Karpas-422 (cell line): ENCODE measurements at regions not wholly inside any gene's neighbourhood (a gene's known extent, or its start where the extent isn't known, plus 50 kb on each side); places are given as distances from the start of the nearest gene placed in this dataset.
"Not testable (repeated sequence)": the region's sequence is repeated elsewhere in the genome, so short reads cannot be mapped to it uniquely, and the experiment has no call there.

Experiments
- DNase-seq: peaks from one replicate; pipeline ENCODE4 v3.0.0-alpha.2; 2015
- H2AFZ ChIP-seq: fragments of 200-600 bp; sonication (generic); 2 replicates; pipeline ENCODE4 v1.6.1; 2014; ENCODE audit warnings: antibody characterized with exemption, low read length, mixed read lengths
- H3K27ac ChIP-seq: fragments of 200-600 bp; sonication (generic); 2 replicates; pipeline ENCODE4 v1.5.1; 2014; ENCODE audit warnings: mild to moderate bottlenecking, low read length, moderate library complexity
- H3K27me3 ChIP-seq: fragments of 200-600 bp; sonication (generic); 2 replicates; pipeline ENCODE4 v1.6.1; 2014; ENCODE audit warnings: low read length, mixed read lengths
- H3K36me3 ChIP-seq: fragments of 200-600 bp; sonication (generic); 2 replicates; pipeline ENCODE4 v1.6.1; 2014; ENCODE audit warnings: low read length, mixed read lengths; ENCODE audit not compliant: insufficient read depth
- H3K4me1 ChIP-seq: fragments of 200-600 bp; sonication (generic); 2 replicates; pipeline ENCODE4 v1.6.1; 2014; ENCODE audit warnings: mild to moderate bottlenecking, low read length, mixed read lengths
- H3K4me2 ChIP-seq: fragments of 200-600 bp; sonication (generic); 2 replicates; pipeline ENCODE4 v1.6.1; 2014; ENCODE audit warnings: low read length, low read depth, mild to moderate bottlenecking; ENCODE audit not compliant: poor library complexity, severe bottlenecking
- H3K4me3 ChIP-seq: fragments of 200-600 bp; sonication (generic); 2 replicates; pipeline ENCODE4 v1.5.1; 2014; ENCODE audit warnings: mild to moderate bottlenecking, antibody characterized with exemption, low read length, mixed read lengths
- H3K79me2 ChIP-seq: fragments of 200-600 bp; sonication (generic); 2 replicates; pipeline ENCODE4 v1.6.1; 2014; ENCODE audit warnings: mild to moderate bottlenecking, low read length, mixed read lengths
- H3K9ac ChIP-seq: fragments of 200-600 bp; sonication (generic); 2 replicates; pipeline ENCODE4 v1.6.0; 2014; ENCODE audit warnings: low read length
- H3K9me2 ChIP-seq: fragments of 200-600 bp; sonication (generic), shearing (Covaris generic); replicated peaks from 2 replicates; pipeline ENCODE4 v1.6.0; 2014; ENCODE audit warnings: mild to moderate bottlenecking, low read length, moderate library complexity; ENCODE audit not compliant: insufficient read depth
- H3K9me3 ChIP-seq: fragments of 300-700, 200-600 bp; sonication (generic); 2 replicates; pipeline ENCODE4 v1.6.1; 2014; ENCODE audit warnings: low read length, mixed read lengths
- H4K20me1 ChIP-seq: fragments of 200-600 bp; sonication (generic); 2 replicates; pipeline ENCODE4 v1.6.1; 2014; ENCODE audit warnings: mild to moderate bottlenecking, antibody characterized with exemption, low read length, low read depth; ENCODE audit not compliant: insufficient read depth

DNA sequence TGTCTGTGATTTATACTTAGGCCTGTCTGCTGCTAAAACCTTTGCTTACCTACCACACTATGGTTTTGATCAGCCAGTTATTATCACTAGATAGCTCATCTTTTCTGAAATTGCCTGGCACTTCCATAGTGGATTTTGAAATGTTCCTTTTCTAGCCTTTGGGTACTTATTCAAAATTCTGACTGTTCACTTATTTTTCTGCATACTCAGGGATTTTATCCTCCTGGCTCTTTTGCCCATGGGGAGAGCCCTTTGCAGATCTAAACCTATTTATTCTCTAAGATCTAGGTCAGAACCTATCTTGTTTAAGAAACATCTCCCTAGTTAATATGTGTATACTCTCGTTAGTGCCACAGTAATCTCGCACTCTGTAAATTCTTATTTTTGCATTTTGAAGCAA, 103.5 kb upstream of the C9orf72 start:
- no peak overlapping the region for H3K4me2 ChIP-seq
- no peak overlapping the region for H3K27ac ChIP-seq
- H2AFZ ChIP-seq = no peak overlapping the region
- H3K79me2 ChIP-seq = no peaks in the 10 kb centered on the region
- DNase-seq = no peak
- no peak overlapping the region for H3K9ac ChIP-seq
- no peaks in the 10 kb centered on the region for H3K9me3 ChIP-seq
- H3K4me3 ChIP-seq = no peak overlapping the region
- H3K27me3 ChIP-seq = no peaks in the 10 kb centered on the region
- H3K36me3 ChIP-seq = no peaks in the 10 kb centered on the region
- H4K20me1 ChIP-seq = no peaks in the 10 kb centered on the region
- no peaks in the 10 kb centered on the region for H3K4me1 ChIP-seq
- no peaks in the 10 kb centered on the region for H3K9me2 ChIP-seq

- Histone ChIP-seq H3K79me2 (no peaks in the 10 kb centered on the region), H3K9ac (no peak overlapping the region), H4K20me1 (no peaks in the 10 kb centered on the region), H3K4me3 (no peak overlapping the region), H3K9me2 (no peaks in the 10 kb centered on the region), H2AFZ (no peak overlapping the region), H3K4me1 (no peaks in the 10 kb centered on the region), H3K36me3 (no peaks in the 10 kb centered on the region), H3K4me2 (no peak overlapping the region), H3K27ac (no peak overlapping the region), H3K9me3 (no peaks in the 10 kb centered on the region), H3K27me3 (no peaks in the 10 kb centered on the region)
- no peak for DNase-seq
Measured at GRCh38 chr9:27679338-27679737, 106.1 kb upstream of the C9orf72 start.

DNA sequence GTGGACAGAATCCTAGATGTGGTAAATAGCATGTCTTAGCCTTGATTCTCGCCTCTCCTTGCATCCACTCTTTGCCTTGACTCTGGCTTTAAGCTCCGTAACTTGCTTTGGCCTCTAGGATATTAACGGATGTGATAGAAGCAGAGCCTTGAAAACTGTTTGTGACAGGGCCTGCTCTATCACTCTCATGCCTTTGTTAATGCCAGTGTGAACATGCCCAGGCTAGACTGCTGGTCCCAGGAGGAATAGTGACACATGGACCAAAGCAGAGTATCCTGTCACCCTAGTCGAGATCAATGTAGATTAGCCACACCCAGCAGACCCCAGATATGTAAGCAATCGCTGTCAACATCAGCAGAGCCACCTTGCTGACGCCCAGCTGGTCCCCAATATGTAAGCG, 109.9 kb upstream of the C9orf72 start:
- H3K79me2 ChIP-seq = no peaks in the 10 kb centered on the region
- no peaks in the 10 kb centered on the region for H3K9me3 ChIP-seq
- H3K4me2 ChIP-seq = no peak overlapping the region
- H2AFZ ChIP-seq = no peak overlapping the region
- no peak overlapping the region for H3K27ac ChIP-seq
- H3K36me3 ChIP-seq = no peaks in the 10 kb centered on the region
- H3K9ac ChIP-seq = no peak overlapping the region
- H3K9me2 ChIP-seq = no peaks in the 10 kb centered on the region
- H4K20me1 ChIP-seq = no peaks in the 10 kb centered on the region
- H3K4me3 ChIP-seq = no peak overlapping the region
- H3K27me3 ChIP-seq = no peaks in the 10 kb centered on the region
- no peaks in the 10 kb centered on the region for H3K4me1 ChIP-seq
- DNase-seq = no peak

GRCh38 chr9:27688954-27689353, 115.7 kb upstream of the C9orf72 start:
- DNase-seq = no peak
- no peak overlapping the region for H2AFZ ChIP-seq
- H3K79me2 ChIP-seq = no peaks in the 10 kb centered on the region
- no peak overlapping the region for H3K27ac ChIP-seq
- H4K20me1 ChIP-seq = no peaks in the 10 kb centered on the region
- H3K27me3 ChIP-seq = no peaks in the 10 kb centered on the region
- no peaks in the 10 kb centered on the region for H3K4me1 ChIP-seq
- H3K9ac ChIP-seq = no peak overlapping the region
- no peaks in the 10 kb centered on the region for H3K9me2 ChIP-seq
- no peak overlapping the region for H3K4me2 ChIP-seq
- H3K4me3 ChIP-seq = no peak overlapping the region
- no peaks in the 10 kb centered on the region for H3K9me3 ChIP-seq
- no peaks in the 10 kb centered on the region for H3K36me3 ChIP-seq

- not testable (repeated sequence) for H3K9me2 ChIP-seq, DNase-seq
Measured at GRCh38 chr9:27690816-27691215, 117.5 kb upstream of the C9orf72 start.

DNA sequence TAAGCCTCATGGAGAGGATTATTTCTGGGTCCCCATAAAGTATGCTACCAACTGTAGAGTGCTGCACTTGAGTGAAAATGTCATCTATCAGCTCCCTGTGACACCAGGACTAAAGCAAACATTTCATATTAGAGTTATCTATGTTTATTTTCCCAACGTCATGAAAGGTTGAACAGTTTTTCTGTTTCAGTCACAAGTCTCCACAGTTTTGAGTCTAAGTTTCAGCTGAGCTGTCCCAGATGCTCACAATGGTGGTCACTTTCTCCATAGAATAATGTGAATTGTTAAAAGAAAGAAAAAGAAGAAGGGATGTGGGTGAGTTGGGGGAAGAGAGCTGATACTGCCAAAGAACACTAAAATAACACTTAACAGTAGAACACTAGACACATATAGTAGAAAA, 126.3 kb upstream of the C9orf72 start:
- Histone ChIP-seq H2AFZ (no peak overlapping the region), H3K9me3 (no peaks in the 10 kb centered on the region), H3K36me3 (no peaks in the 10 kb centered on the region), H3K4me1 (peaks cover 13% of the 10 kb centered on the region), H3K27me3 (no peaks in the 10 kb centered on the region), H3K9ac (no peak overlapping the region), H4K20me1 (no peaks in the 10 kb centered on the region), H3K4me2 (no peak overlapping the region), H3K9me2 (no peaks in the 10 kb centered on the region; the same call in 1 of the 2 replicates), H3K4me3 (no peak overlapping the region), H3K79me2 (no peaks in the 10 kb centered on the region), H3K27ac (no peak overlapping the region)
- no peak for DNase-seq

More at GRCh38 chr9:27690816-27691215, 117.5 kb upstream of the C9orf72 start:
- H3K27me3 ChIP-seq, H3K36me3 ChIP-seq, H3K79me2 ChIP-seq, H3K4me2 ChIP-seq, H3K9me3 ChIP-seq, H3K4me3 ChIP-seq, H3K4me1 ChIP-seq, H3K27ac ChIP-seq, H4K20me1 ChIP-seq, H2AFZ ChIP-seq, H3K9ac ChIP-seq: not testable (repeated sequence)

DNA sequence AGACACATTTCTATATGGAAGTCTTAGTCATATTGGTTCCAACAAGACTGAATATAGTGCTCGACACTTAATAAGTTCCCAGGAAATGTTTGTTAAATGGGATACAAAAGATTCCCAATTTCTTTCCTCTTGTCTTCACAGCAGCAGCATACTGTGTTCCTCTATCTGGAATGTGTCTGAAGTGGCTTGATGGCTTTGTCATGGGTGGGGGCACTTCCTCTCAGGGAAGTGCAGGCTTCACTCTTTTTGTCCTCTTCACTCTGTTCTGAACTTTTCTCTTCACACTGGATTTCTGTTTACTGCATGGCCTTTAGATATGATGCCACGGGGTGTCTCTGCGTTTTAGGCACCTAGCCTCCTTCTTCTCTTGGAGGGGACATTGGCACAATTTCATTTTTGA, 127.7 kb upstream of the C9orf72 start:
- H3K27ac ChIP-seq = no peak overlapping the region
- no peaks in the 10 kb centered on the region; the same call in 1 of the 2 replicates for H3K9me2 ChIP-seq
- H3K9me3 ChIP-seq = no peaks in the 10 kb centered on the region
- no peak overlapping the region for H3K4me2 ChIP-seq
- DNase-seq = no peak
- H3K4me1 ChIP-seq = peaks cover 13% of the 10 kb centered on the region
- H4K20me1 ChIP-seq = no peaks in the 10 kb centered on the region
- no peaks in the 10 kb centered on the region for H3K36me3 ChIP-seq
- no peaks in the 10 kb centered on the region for H3K27me3 ChIP-seq
- no peak overlapping the region for H2AFZ ChIP-seq
- H3K9ac ChIP-seq = no peak overlapping the region
- H3K4me3 ChIP-seq = no peak overlapping the region
- H3K79me2 ChIP-seq = no peaks in the 10 kb centered on the region

DNA sequence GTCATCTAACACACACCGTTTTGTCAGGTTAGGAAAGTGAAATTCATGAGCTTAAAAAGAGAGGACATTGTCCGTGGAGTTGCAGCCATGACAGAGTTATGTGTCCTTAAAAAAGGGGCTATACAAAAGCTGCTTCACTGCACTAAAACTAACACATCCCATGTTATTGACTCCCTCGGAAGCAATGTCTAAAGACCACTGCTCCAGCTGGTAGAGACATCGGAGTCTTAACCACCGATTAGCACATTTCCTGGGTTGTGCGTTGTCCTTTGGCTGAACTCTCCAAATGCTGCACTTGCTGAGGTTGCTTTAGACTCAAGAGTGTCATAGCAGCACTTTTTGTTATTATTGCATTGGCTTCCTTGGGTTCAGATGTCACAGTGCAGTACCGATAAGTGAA, 128.3 kb upstream of the C9orf72 start:
- no peak for DNase-seq
- Histone ChIP-seq H3K9me2 (no peaks in the 10 kb centered on the region; the same call in 1 of the 2 replicates), H3K9me3 (no peaks in the 10 kb centered on the region), H4K20me1 (no peaks in the 10 kb centered on the region), H2AFZ (no peak overlapping the region), H3K4me1 (peaks cover 13% of the 10 kb centered on the region), H3K27me3 (no peaks in the 10 kb centered on the region), H3K9ac (no peak overlapping the region), H3K4me3 (no peak overlapping the region), H3K36me3 (no peaks in the 10 kb centered on the region), H3K27ac (no peak overlapping the region), H3K79me2 (no peaks in the 10 kb centered on the region), H3K4me2 (no peak overlapping the region)
